ENCODE measurements at regions not wholly inside any gene's neighbourhood (a gene's known extent, or its start where the extent isn't known, plus 50 kb on each side); places are given as distances from the start of the nearest gene placed in this dataset.
"Not testable (repeated sequence)": the region's sequence is repeated elsewhere in the genome, so short reads cannot be mapped to it uniquely, and the experiment has no call there.

GRCh38 chr14:101090478-101090877 lies 187.0 kb upstream of the RTL1 start:
- not testable (repeated sequence) for TF ChIP-seq JUND (IDR thresholded peaks at IDR 0.05); POLR2A (IDR thresholded peaks at IDR 0.05; ENCODE audit: borderline replicate concordance, extremely low read depth, insufficient read depth, insufficient read length); FOSL1 (IDR thresholded peaks at IDR 0.05; ENCODE audit: low read depth); POLR2AphosphoS5 (IDR thresholded peaks at IDR 0.05; ENCODE audit: low read depth, low read length); EZH2 (IDR thresholded peaks at IDR 0.05); REST (IDR thresholded peaks at IDR 0.05; ENCODE audit: low read depth)
- TF ChIP-seq, protein P1, sequence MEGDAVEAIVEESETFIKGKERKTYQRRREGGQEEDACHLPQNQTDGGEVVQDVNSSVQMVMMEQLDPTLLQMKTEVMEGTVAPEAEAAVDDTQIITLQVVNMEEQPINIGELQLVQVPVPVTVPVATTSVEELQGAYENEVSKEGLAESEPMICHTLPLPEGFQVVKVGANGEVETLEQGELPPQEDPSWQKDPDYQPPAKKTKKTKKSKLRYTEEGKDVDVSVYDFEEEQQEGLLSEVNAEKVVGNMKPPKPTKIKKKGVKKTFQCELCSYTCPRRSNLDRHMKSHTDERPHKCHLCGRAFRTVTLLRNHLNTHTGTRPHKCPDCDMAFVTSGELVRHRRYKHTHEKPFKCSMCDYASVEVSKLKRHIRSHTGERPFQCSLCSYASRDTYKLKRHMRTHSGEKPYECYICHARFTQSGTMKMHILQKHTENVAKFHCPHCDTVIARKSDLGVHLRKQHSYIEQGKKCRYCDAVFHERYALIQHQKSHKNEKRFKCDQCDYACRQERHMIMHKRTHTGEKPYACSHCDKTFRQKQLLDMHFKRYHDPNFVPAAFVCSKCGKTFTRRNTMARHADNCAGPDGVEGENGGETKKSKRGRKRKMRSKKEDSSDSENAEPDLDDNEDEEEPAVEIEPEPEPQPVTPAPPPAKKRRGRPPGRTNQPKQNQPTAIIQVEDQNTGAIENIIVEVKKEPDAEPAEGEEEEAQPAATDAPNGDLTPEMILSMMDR (IDR thresholded peaks at IDR 0.05 in 2 of 3, conservative IDR thresholded peaks at IDR 0.05 in 1 of 3; ENCODE audit: borderline replicate concordance in 1 of 3, insufficient read depth in 1 of 3, low read depth in 2 of 3, low read length in 2 of 3) = not testable (repeated sequence)
